Smooth muscle cell (in vitro differentiated cells): ENCODE measurements at regions not wholly inside any gene's neighbourhood (a gene's known extent, or its start where the extent isn't known, plus 50 kb on each side); places are given as distances from the start of the nearest gene placed in this dataset.

ENCODE experiments used
- DNase-seq: peaks from one replicate; lab custom pipeline; 2025; ENCODE audit not compliant: unreplicated experiment; lab: John Stamatoyannopoulos, UW
- H2AFZ ChIP-seq: fragments of 200-600 bp; sonication (generic); 2 replicates; pipeline ENCODE4 v1.6.0; 2016; ENCODE audit warnings: antibody characterized with exemption, low read depth, mild to moderate bottlenecking
- H3F3A ChIP-seq: fragments of 200-600 bp; sonication (generic); 2 replicates; pipeline ENCODE4 v1.6.0; 2017; ENCODE audit warnings: antibody characterized with exemption, low read depth
- H3K27ac ChIP-seq: fragments of 200-600 bp; sonication (generic); 2 replicates; pipeline ENCODE4 v1.5.1; 2016; ENCODE audit warnings: low read depth, mild to moderate bottlenecking
- H3K27me3 ChIP-seq: fragments of 200-600 bp; sonication (generic); 2 replicates; pipeline ENCODE4 v1.6.1; 2016; ENCODE audit warnings: low read depth, mild to moderate bottlenecking
- H3K36me3 ChIP-seq: fragments of 200-600 bp; sonication (generic); 2 replicates; pipeline ENCODE4 v1.5.1; 2016; ENCODE audit warnings: low read depth
- H3K4me1 ChIP-seq: fragments of 200-600 bp; sonication (generic); 2 replicates; pipeline ENCODE4 v1.5.1; 2016; ENCODE audit warnings: low read depth
- H3K4me2 ChIP-seq: fragments of 200-600 bp; sonication (generic); 2 replicates; pipeline ENCODE4 v1.6.0; 2016; ENCODE audit warnings: mild to moderate bottlenecking
- H3K4me3 ChIP-seq: fragments of 200-600 bp; sonication (generic); 2 replicates; pipeline ENCODE4 v1.5.1; 2016; ENCODE audit warnings: mild to moderate bottlenecking
- H3K79me2 ChIP-seq: fragments of 200-600 bp; sonication (generic); 2 replicates; pipeline ENCODE4 v1.6.0; 2016; ENCODE audit warnings: low read depth, mild to moderate bottlenecking
- H3K9ac ChIP-seq: fragments of 200-600 bp; sonication (generic); 2 replicates; pipeline ENCODE4 v1.6.0; 2016; ENCODE audit warnings: low read depth
- H3K9me3 ChIP-seq: fragments of 200-600 bp; sonication (generic); replicated peaks from 2 replicates; pipeline ENCODE4 v1.5.1; 2016; ENCODE audit warnings: low read depth
- H4K20me1 ChIP-seq: fragments of 200-600 bp; sonication (generic); 2 replicates; pipeline ENCODE4 v1.6.0; 2016; ENCODE audit warnings: low read depth
- CTCF ChIP-seq: fragments of 200-600 bp; sonication (generic); IDR thresholded peaks from 2 replicates; pipeline ENCODE4 v1.5.1; 2017; ENCODE audit warnings: borderline replicate concordance, mild to moderate bottlenecking, antibody characterized with exemption; ENCODE audit not compliant: insufficient read depth, poor library complexity, severe bottlenecking
- WGBS: methylation state at CpG from one replicate; pipeline ENCODE4 v1.1.7; 2016; ENCODE audit warnings: low lambda C conversion rate; 5-methylcytosine and 5-hydroxymethylcytosine counted together

GRCh38 chr2:228597032-228597431, 415.5 kb upstream of the SPHKAP start:
- DNase-seq: no peak
- TF ChIP-seq CTCF: no peak
- Histone ChIP-seq H3K9me3 (no peaks in the 10 kb centered on the region), H3K36me3 (no peaks in the 10 kb centered on the region), H3K4me1 (no peaks in the 10 kb centered on the region), H3K27ac (no peak overlapping the region), H3K9ac (no peak overlapping the region), H3K79me2 (no peaks in the 10 kb centered on the region), H3K27me3 (no peaks in the 10 kb centered on the region), H2AFZ (no peak overlapping the region), H3F3A (no peaks in the 10 kb centered on the region), H3K4me3 (no peak overlapping the region), H3K4me2 (no peak overlapping the region), H4K20me1 (no peaks in the 10 kb centered on the region)
- WGBS: 0% methylated on average over 1 of the region's 1 CpG

DNA sequence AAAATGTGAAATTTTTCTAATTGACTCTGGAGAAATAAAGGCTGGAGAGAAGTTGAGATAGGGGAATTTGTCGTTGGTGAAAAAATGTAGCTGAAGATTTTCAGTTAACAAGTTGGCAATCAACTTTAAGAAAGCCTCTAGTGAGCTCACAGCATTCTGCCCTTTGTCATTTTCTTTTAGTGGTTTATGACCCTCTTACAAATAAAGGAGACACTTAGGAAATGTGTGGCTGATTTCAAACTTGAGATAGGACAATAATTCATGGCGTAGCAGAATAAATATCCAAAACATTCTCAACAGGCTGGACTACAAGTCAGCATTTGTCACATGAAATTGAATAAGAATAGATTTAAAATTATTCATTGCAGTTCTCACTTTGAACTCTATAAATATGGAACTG, 412.5 kb upstream of the SPHKAP start:
- 81% methylated on average over 2 of the region's 2 CpGs for WGBS
- H4K20me1 ChIP-seq: no peaks in the 10 kb centered on the region
- no peak overlapping the region for H3K27ac ChIP-seq

DNA sequence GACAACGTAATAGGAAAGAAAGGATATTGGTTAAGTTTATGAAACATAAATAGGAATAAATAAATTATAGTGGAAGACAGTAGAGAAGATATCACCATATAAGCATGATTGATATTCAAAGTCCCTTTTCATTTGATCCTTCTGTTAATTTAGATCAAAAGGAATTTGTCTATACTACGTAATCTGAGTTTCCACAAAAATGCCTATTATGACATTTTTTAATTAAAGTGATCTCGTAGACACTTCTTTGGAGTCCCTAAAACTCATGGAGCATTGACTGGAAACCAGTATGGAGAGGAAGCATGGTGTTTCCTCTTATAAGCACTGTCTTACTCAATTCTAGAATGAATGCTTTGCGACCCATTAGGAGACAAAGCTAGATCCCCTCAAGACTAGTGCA, 411.4 kb upstream of the SPHKAP start:
- TF ChIP-seq CTCF: no peak
- Histone ChIP-seq H3K27ac (no peak overlapping the region), H2AFZ (no peak overlapping the region), H3K27me3 (no peaks in the 10 kb centered on the region), H3F3A (no peaks in the 10 kb centered on the region), H3K4me3 (no peak overlapping the region), H4K20me1 (no peaks in the 10 kb centered on the region), H3K9ac (no peak overlapping the region), H3K36me3 (no peaks in the 10 kb centered on the region), H3K79me2 (no peaks in the 10 kb centered on the region), H3K9me3 (no peaks in the 10 kb centered on the region), H3K4me1 (no peaks in the 10 kb centered on the region), H3K4me2 (no peak overlapping the region)
- DNase-seq: no peak
- WGBS: 67% methylated on average over 4 of the region's 4 CpGs

More for the DNA sequence above, 412.5 kb upstream of the SPHKAP start:
- no peak overlapping the region for H2AFZ ChIP-seq
- H3K9me3 ChIP-seq: no peaks in the 10 kb centered on the region
- no peak overlapping the region for H3K4me3 ChIP-seq
- H3K27me3 ChIP-seq: no peaks in the 10 kb centered on the region
- no peaks in the 10 kb centered on the region for H3K36me3 ChIP-seq
- H3K79me2 ChIP-seq: no peaks in the 10 kb centered on the region
- H3K9ac ChIP-seq: no peak overlapping the region
- no peak overlapping the region for H3K4me2 ChIP-seq
- no peak for DNase-seq
- no peak for TF ChIP-seq CTCF
- H3F3A ChIP-seq: no peaks in the 10 kb centered on the region
- no peaks in the 10 kb centered on the region for H3K4me1 ChIP-seq

DNA sequence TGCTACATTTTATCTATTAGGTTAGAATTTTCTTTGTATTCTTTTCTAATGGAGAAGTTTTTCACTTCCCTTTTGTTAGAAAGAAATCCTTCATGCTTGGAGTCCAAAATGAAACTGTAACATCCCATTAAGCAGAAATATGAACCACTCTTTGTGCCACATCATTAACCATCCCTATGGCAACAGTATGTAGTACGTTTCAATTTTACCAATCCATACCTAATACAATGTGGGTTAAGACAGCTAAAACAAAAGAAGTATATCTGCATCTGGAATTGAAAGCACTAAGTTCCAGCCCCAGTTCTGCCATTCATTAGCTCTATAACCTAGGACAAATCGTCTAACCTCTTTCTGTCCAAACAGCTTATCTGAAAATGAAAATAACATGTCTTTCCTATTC, 409.2 kb upstream of the SPHKAP start:
- H3K9ac ChIP-seq: no peak overlapping the region
- H4K20me1 ChIP-seq: no peaks in the 10 kb centered on the region
- H3K27me3 ChIP-seq: no peaks in the 10 kb centered on the region
- no peaks in the 10 kb centered on the region for H3K9me3 ChIP-seq
- DNase-seq: no peak
- no peak overlapping the region for H3K27ac ChIP-seq
- H3F3A ChIP-seq: no peaks in the 10 kb centered on the region
- no peak overlapping the region for H3K4me3 ChIP-seq
- H3K36me3 ChIP-seq: no peaks in the 10 kb centered on the region
- TF ChIP-seq CTCF: no peak
- H3K4me2 ChIP-seq: no peak overlapping the region
- H3K4me1 ChIP-seq: no peaks in the 10 kb centered on the region
- no peak overlapping the region for H2AFZ ChIP-seq
- H3K79me2 ChIP-seq: no peaks in the 10 kb centered on the region
- 93% methylated on average over 2 of the region's 2 CpGs for WGBS
